HCT116 (cell line): ENCODE measurements at regions not wholly inside any gene's neighbourhood (a gene's known extent, or its start where the extent isn't known, plus 50 kb on each side); places are given as distances from the start of the nearest gene placed in this dataset.

Experiments
- ATAC-seq: fragments of 200-7000 bp; cut with Tn5 transposase; 2 replicates; pipeline ENCODE4 v1.9.1; 2020; ENCODE audit warnings: mild to moderate bottlenecking, moderate library complexity
- BruUV-seq: library from RNA; stranded (reverse); fragments of 400-500 nt; replicated peaks from 2 replicates; lab custom pipeline; 2021; lab: Mats Ljungman, UMichigan
- CTCF ChIA-PET: fragments of 300-600 bp; sonication (Branson Sonifier 250); formaldehyde crosslinking; loops from one replicate; lab custom pipeline; 2021; ENCODE audit warnings: antibody characterized with exemption; lab: Charles Lee
- POLR2A ChIA-PET: fragments of 300-600, 350-600 bp; sonication (Branson Sonifier 250); formaldehyde crosslinking; loops from one replicate; lab custom pipeline; 2021; ENCODE audit warnings: antibody characterized with exemption; lab: Charles Lee
- RAD21 ChIA-PET, 2 experiments: fragments of 300-600 bp; sonication (Branson Sonifier 250); formaldehyde crosslinking; loops; one replicate each; lab custom pipeline; 2023; ENCODE audit warnings: low total read pairs in 2 of 2; ENCODE audit not compliant: uncharacterized antibody in 2 of 2, unreplicated experiment in 2 of 2, low non-redundant PET in 1 of 2; lab: Charles Lee
- DNase-seq: peaks from one replicate; pipeline ENCODE4 v3.0.0-alpha.2; 2010; ENCODE audit warnings: low read depth, low spot score
- H2AFZ ChIP-seq: fragments of 200-600 bp; shearing (Covaris generic), sonication (generic); 2 replicates; pipeline ENCODE4 v1.6.1; 2017; ENCODE audit warnings: low read depth, mixed run types, mixed read lengths, antibody characterized with exemption, low read length; ENCODE audit not compliant: poor library complexity, severe bottlenecking
- H3K27ac ChIP-seq: 2 replicates; pipeline ENCODE4 v1.5.1; 2012; ENCODE audit warnings: low read depth, low read length
- H3K27me3 ChIP-seq: fragments of 200-600 bp; sonication (generic); 2 replicates; pipeline ENCODE4 v1.6.1; 2016; ENCODE audit warnings: mixed run types, low read length, mixed read lengths; ENCODE audit not compliant: insufficient read depth
- H3K36me3 ChIP-seq, 2 experiments: fragments of 200-500 bp in 1 of 2; fragments of 200-600 bp in 1 of 2; sonication (Bioruptor generic) in 1 of 2; sonication (generic) in 1 of 2; 2 replicates each; pipeline versions ENCODE4 v1.5.1 to v1.6.1; 2014 to 2016; ENCODE audit warnings: low read length in 2 of 2, inconsistent platforms in 1 of 2, mixed read lengths in 1 of 2, mixed run types in 1 of 2; ENCODE audit not compliant: insufficient read depth in 2 of 2, control insufficient read depth in 1 of 2
- H3K4me1 ChIP-seq, 2 experiments: fragments of 200-600 bp in 1 of 2; sonication (generic) in 1 of 2; 2 replicates each; pipeline versions ENCODE4 v1.5.1 to v1.6.1; 2012 to 2017; ENCODE audit warnings: low read length in 2 of 2, inconsistent platforms in 1 of 2, mild to moderate bottlenecking in 1 of 2, mixed read lengths in 1 of 2, mixed run types in 1 of 2, moderate library complexity in 1 of 2; ENCODE audit not compliant: insufficient read depth in 2 of 2, control insufficient read depth in 1 of 2
- H3K4me2 ChIP-seq: fragments of 200-600 bp; sonication (generic); 2 replicates; pipeline ENCODE4 v1.6.1; 2017; ENCODE audit warnings: mixed run types, low read length, mixed read lengths
- H3K4me3 ChIP-seq, 2 experiments: fragments of 200-600 bp in 1 of 2; sonication (generic) in 1 of 2; replicated peaks in 1 of 2; 2 replicates each; pipeline ENCODE4 v1.5.1; 2011 to 2016; ENCODE audit warnings: low read length in 2 of 2, control low read depth in 1 of 2, low read depth in 1 of 2, mild to moderate bottlenecking in 1 of 2, mixed read lengths in 1 of 2, mixed run types in 1 of 2
- H3K79me2 ChIP-seq: fragments of 200-600 bp; sonication (generic); 2 replicates; pipeline ENCODE4 v1.6.1; 2017; ENCODE audit warnings: mild to moderate bottlenecking, mixed run types, low read length, moderate library complexity, mixed read lengths; ENCODE audit not compliant: insufficient read depth
- H3K9ac ChIP-seq: fragments of 200-600 bp; sonication (generic); 2 replicates; pipeline ENCODE4 v1.6.1; 2016; ENCODE audit warnings: low read length, mixed read lengths
- H3K9me2 ChIP-seq: fragments of 200-600 bp; sonication (generic), shearing (Covaris generic); 2 replicates; pipeline ENCODE4 v1.6.1; 2017; ENCODE audit warnings: mixed run types, mild to moderate bottlenecking, moderate library complexity; ENCODE audit not compliant: insufficient read depth
- H3K9me3 ChIP-seq, 2 experiments: fragments of 200-500 bp in 1 of 2; fragments of 200-600 bp in 1 of 2; sonication (Bioruptor generic) in 1 of 2; sonication (generic) in 1 of 2; 2 replicates each; pipeline ENCODE4 v1.6.1; 2014 to 2017; ENCODE audit warnings: low read length in 2 of 2, mixed read lengths in 2 of 2, inconsistent platforms in 1 of 2, low read depth in 1 of 2, mild to moderate bottlenecking in 1 of 2, mixed run types in 1 of 2, moderate library complexity in 1 of 2; ENCODE audit not compliant: control insufficient read depth in 1 of 2, insufficient read depth in 1 of 2
- H4K20me1 ChIP-seq: fragments of 200-600 bp; sonication (generic), shearing (Covaris generic); 2 replicates; pipeline ENCODE4 v1.6.1; 2017; ENCODE audit warnings: mixed run types, mild to moderate bottlenecking, moderate library complexity; ENCODE audit not compliant: insufficient read depth
- ATF3 ChIP-seq: IDR thresholded peaks from 2 replicates; pipeline ENCODE4 v1.6.1; 2012
- CBX3 ChIP-seq: IDR thresholded peaks from 2 replicates; pipeline ENCODE4 v1.6.1; 2012; ENCODE audit warnings: low read depth
- CEBPB ChIP-seq: IDR thresholded peaks from 2 replicates; pipeline ENCODE4 v1.6.1; 2012; ENCODE audit warnings: low read depth
- CTCF ChIP-seq, 3 experiments: fragments of 200-600 bp in 1 of 3; sonication (generic) in 1 of 3; IDR thresholded peaks in 2 of 3; conservative IDR thresholded peaks in 1 of 3; 2 replicates each; pipeline ENCODE4 v1.5.1; 2012 to 2017; ENCODE audit warnings: low read depth in 2 of 3, low read length in 2 of 3, antibody characterized with exemption in 1 of 3, borderline replicate concordance in 1 of 3, control low read depth in 1 of 3, mild to moderate bottlenecking in 1 of 3, mixed read lengths in 1 of 3, mixed run types in 1 of 3, moderate library complexity in 1 of 3; ENCODE audit not compliant: insufficient read depth in 1 of 3
- EGR1 ChIP-seq: IDR thresholded peaks from 2 replicates; pipeline ENCODE4 v1.6.1; 2012; ENCODE audit warnings: low read depth
- ELF1 ChIP-seq: IDR thresholded peaks from 2 replicates; pipeline ENCODE4 v1.6.1; 2012; ENCODE audit warnings: low read depth, borderline replicate concordance
- EZH2 ChIP-seq: fragments of 200-600 bp; sonication (generic); IDR thresholded peaks from 2 replicates; pipeline ENCODE4 v1.6.1; 2017; ENCODE audit warnings: antibody characterized with exemption, mixed run types
- EZH2phosphoT487 ChIP-seq: fragments of 200-600 bp; IDR thresholded peaks from 2 replicates; pipeline ENCODE4 v1.6.1; 2018; ENCODE audit warnings: antibody characterized with exemption, borderline replicate concordance
- FOSL1 ChIP-seq: IDR thresholded peaks from 2 replicates; pipeline ENCODE4 v1.6.1; 2012; ENCODE audit warnings: low read depth
- JUND ChIP-seq: IDR thresholded peaks from 2 replicates; pipeline ENCODE4 v1.6.1; 2012
- MAX ChIP-seq: IDR thresholded peaks from 2 replicates; pipeline ENCODE4 v1.6.1; 2012
- POLR2A ChIP-seq: IDR thresholded peaks from 2 replicates; pipeline ENCODE4 v1.7.0; 2011; ENCODE audit warnings: borderline replicate concordance; ENCODE audit not compliant: insufficient read depth, insufficient read length; ENCODE audit errors: extremely low read depth
- POLR2AphosphoS5 ChIP-seq: IDR thresholded peaks from 2 replicates; pipeline ENCODE4 v1.6.1; 2011; ENCODE audit warnings: mild to moderate bottlenecking, low read depth, low read length, moderate library complexity
- SIN3A ChIP-seq: IDR thresholded peaks from 2 replicates; pipeline ENCODE4 v1.6.1; 2012; ENCODE audit warnings: low read depth
- SRF ChIP-seq: IDR thresholded peaks from 2 replicates; pipeline ENCODE4 v1.6.1; 2012; ENCODE audit warnings: low read depth
- TCF7L2 ChIP-seq: IDR thresholded peaks from 2 replicates; pipeline ENCODE4 v1.7.0; 2011; ENCODE audit warnings: borderline replicate concordance, inconsistent platforms; ENCODE audit not compliant: insufficient read depth, insufficient read length; ENCODE audit errors: extremely low read depth
- ZFX ChIP-seq: fragments of 450-650 bp; IDR thresholded peaks from 2 replicates; pipeline ENCODE4 v1.6.1; 2017
- ZNF274 ChIP-seq: fragments of 200-500 bp; sonication (Bioruptor generic); IDR thresholded peaks from 2 replicates; pipeline ENCODE4 v1.6.1; 2014; ENCODE audit warnings: mild to moderate bottlenecking, low read depth, low read length, inconsistent platforms
- intact Hi-C: fragments of 100-400 bp; cut with micrococcal nuclease; formaldehyde crosslinking; loops from 2 replicates; pipeline ENCODE4 v1.10.0; 2022
- TF ChIP-seq, protein P1 (sequence below): IDR thresholded peaks from 2 replicates; pipeline ENCODE4 v1.6.1; 2011; ENCODE audit warnings: mild to moderate bottlenecking, low read length, moderate library complexity; ENCODE audit not compliant: insufficient replicate concordance; ENCODE audit errors: extremely low read depth

DNA sequence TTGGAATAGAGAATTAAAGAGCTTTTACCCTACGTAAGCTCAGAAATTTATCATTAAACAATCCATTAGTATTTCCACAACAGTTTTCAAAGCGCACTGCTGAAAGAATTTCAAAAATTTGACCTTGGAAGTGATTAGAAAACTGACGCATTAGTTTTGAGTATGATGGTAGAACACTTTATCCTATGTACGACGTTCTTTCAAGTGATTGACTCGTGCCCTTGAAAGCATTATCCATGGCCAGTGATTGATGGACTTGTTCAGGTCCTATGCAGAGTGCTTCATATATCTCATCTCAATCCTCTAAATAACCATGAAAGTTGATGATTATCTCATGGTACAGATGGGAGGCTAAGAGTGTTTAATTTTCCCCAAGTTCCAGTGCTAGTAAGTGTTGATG, 697.2 kb downstream of the USP25 start:
- H3K27ac ChIP-seq = no peak overlapping the region
- no peaks in the 10 kb centered on the region for H3K4me1 ChIP-seq
- H3K27me3 ChIP-seq = no peaks in the 10 kb centered on the region
- ATAC-seq = no peak
- ChIA-PET CTCF (no interaction called here), POLR2A (no interaction called here), RAD21 (no interaction called here)
- H3K9me3 ChIP-seq = peaks cover 20 to 25% of the 10 kb centered on the region in 2 experiments; a peak in 3 of 4 replicates
- H3K4me2 ChIP-seq = no peak overlapping the region
- H3K9me2 ChIP-seq = no peaks in the 10 kb centered on the region
- intact Hi-C loops = no loop called here
- H3K79me2 ChIP-seq = no peaks in the 10 kb centered on the region
- H4K20me1 ChIP-seq = no peaks in the 10 kb centered on the region; the same call in 1 of the 2 replicates
- TF ChIP-seq JUND = no peak
- no peak for TF ChIP-seq CEBPB
- no peak for TF ChIP-seq ATF3
- TF ChIP-seq SIN3A = no peak
- no peak for TF ChIP-seq CBX3
- TF ChIP-seq, protein P1, sequence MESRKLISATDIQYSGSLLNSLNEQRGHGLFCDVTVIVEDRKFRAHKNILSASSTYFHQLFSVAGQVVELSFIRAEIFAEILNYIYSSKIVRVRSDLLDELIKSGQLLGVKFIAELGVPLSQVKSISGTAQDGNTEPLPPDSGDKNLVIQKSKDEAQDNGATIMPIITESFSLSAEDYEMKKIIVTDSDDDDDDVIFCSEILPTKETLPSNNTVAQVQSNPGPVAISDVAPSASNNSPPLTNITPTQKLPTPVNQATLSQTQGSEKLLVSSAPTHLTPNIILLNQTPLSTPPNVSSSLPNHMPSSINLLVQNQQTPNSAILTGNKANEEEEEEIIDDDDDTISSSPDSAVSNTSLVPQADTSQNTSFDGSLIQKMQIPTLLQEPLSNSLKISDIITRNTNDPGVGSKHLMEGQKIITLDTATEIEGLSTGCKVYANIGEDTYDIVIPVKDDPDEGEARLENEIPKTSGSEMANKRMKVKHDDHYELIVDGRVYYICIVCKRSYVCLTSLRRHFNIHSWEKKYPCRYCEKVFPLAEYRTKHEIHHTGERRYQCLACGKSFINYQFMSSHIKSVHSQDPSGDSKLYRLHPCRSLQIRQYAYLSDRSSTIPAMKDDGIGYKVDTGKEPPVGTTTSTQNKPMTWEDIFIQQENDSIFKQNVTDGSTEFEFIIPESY = no peak
- TF ChIP-seq EGR1 = no peak
- no peak for TF ChIP-seq POLR2AphosphoS5
- no peak for TF ChIP-seq ZFX
- no peak for TF ChIP-seq EZH2phosphoT487
- TF ChIP-seq TCF7L2 = no peak
- no peak for TF ChIP-seq ELF1
- TF ChIP-seq CTCF (IDR thresholded peaks at IDR 0.05 in 2 of 3, conservative IDR thresholded peaks at IDR 0.05 in 1 of 3; ENCODE audit: borderline replicate concordance in 1 of 3, insufficient read depth in 1 of 3, low read depth in 2 of 3, low read length in 2 of 3) = no peak
- TF ChIP-seq POLR2A = no peak
- no peak for TF ChIP-seq MAX
- no peak for TF ChIP-seq ZNF274
- TF ChIP-seq SRF = no peak
- no peak for TF ChIP-seq FOSL1
- TF ChIP-seq EZH2 = no peak
- H3K36me3 ChIP-seq = no peaks in the 10 kb centered on the region
- no peak overlapping the region for H3K9ac ChIP-seq
- H2AFZ ChIP-seq = no peak overlapping the region
- no peak overlapping the region for H3K4me3 ChIP-seq
- DNase-seq = no peak
- no TSS peak for BruUV-seq
